ENCODE measurements at regions not wholly inside any gene's neighbourhood (a gene's known extent, or its start where the extent isn't known, plus 50 kb on each side); places are given as distances from the start of the nearest gene placed in this dataset.

GRCh38 chr2:12982149-12982584 is 265.4 kb downstream of the TRIB2 start:
- TF ChIP-seq, protein P1, sequence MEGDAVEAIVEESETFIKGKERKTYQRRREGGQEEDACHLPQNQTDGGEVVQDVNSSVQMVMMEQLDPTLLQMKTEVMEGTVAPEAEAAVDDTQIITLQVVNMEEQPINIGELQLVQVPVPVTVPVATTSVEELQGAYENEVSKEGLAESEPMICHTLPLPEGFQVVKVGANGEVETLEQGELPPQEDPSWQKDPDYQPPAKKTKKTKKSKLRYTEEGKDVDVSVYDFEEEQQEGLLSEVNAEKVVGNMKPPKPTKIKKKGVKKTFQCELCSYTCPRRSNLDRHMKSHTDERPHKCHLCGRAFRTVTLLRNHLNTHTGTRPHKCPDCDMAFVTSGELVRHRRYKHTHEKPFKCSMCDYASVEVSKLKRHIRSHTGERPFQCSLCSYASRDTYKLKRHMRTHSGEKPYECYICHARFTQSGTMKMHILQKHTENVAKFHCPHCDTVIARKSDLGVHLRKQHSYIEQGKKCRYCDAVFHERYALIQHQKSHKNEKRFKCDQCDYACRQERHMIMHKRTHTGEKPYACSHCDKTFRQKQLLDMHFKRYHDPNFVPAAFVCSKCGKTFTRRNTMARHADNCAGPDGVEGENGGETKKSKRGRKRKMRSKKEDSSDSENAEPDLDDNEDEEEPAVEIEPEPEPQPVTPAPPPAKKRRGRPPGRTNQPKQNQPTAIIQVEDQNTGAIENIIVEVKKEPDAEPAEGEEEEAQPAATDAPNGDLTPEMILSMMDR (IDR thresholded peaks at IDR 0.05; ENCODE audit: extremely low read depth in 1 of 2, insufficient read depth in 1 of 2, low read depth in 1 of 2, low read length in 2 of 2): no peak
- no peak for TF ChIP-seq EZH2 (IDR thresholded peaks at IDR 0.05; ENCODE audit: borderline replicate concordance, low read depth, low read length, severe bottlenecking)
- TF ChIP-seq, protein P2, sequence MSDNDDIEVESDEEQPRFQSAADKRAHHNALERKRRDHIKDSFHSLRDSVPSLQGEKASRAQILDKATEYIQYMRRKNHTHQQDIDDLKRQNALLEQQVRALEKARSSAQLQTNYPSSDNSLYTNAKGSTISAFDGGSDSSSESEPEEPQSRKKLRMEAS (IDR thresholded peaks at IDR 0.05; ENCODE audit: insufficient read depth, insufficient read length): no peak
- no peak for TF ChIP-seq POLR2A (IDR thresholded peaks at IDR 0.05; ENCODE audit: low read depth, low read length)
- no peak for TF ChIP-seq MYC (IDR thresholded peaks at IDR 0.05; ENCODE audit: low read depth, low read length)
- TF ChIP-seq POLR2AphosphoS5 (IDR thresholded peaks at IDR 0.05; ENCODE audit: insufficient read depth, low read depth, low read length): peak; percentile 21
- peak; percentile 73 for TF ChIP-seq JUN (IDR thresholded peaks at IDR 0.05; ENCODE audit: borderline replicate concordance, insufficient read depth, insufficient read length, low read depth)

All from endothelial cell of umbilical vein (primary cell).